ENCODE measurements at regions not wholly inside any gene's neighbourhood (a gene's known extent, or its start where the extent isn't known, plus 50 kb on each side); places are given as distances from the start of the nearest gene placed in this dataset.

GRCh38 chr7:131016230-131016629, 282.2 kb upstream of the KLF14 start:
- peaks cover 0 to 7% (median 0%) of the 10 kb centered on the region in 3 donors for H3K36me3 ChIP-seq
- no peaks in the 10 kb centered on the region for H3K27me3 ChIP-seq
- H3K27ac ChIP-seq = no peak overlapping the region
- H3K4me1 ChIP-seq = peaks cover 0 to 90% (median 68%) of the 10 kb centered on the region in 4 donors
- no peak for TF ChIP-seq CTCF (IDR thresholded peaks at IDR 0.05)
- no peak for DNase-seq
- no peaks in the 10 kb centered on the region for H3K9me3 ChIP-seq
- no peak overlapping the region for H3K4me3 ChIP-seq
- intact Hi-C loops (cut with DNase I; ENCODE audit: low total_unique reads) = no loop called here

- intact Hi-C loops (cut with DNase I; ENCODE audit: low total_unique reads) = no loop called here
- DNase-seq = no peak
- Histone ChIP-seq H3K4me1 (peaks cover 0 to 84% (median 53%) of the 10 kb centered on the region in 4 donors), H3K27me3 (no peaks in the 10 kb centered on the region), H3K36me3 (peaks cover 0 to 18% (median 9%) of the 10 kb centered on the region in 3 donors), H3K27ac (no peak overlapping the region), H3K4me3 (no peak overlapping the region), H3K9me3 (no peaks in the 10 kb centered on the region)
- TF ChIP-seq CTCF (IDR thresholded peaks at IDR 0.05) = no peak
Observed at GRCh38 chr7:131019351-131019750, 285.3 kb upstream of the KLF14 start.

- Histone ChIP-seq H3K9me3 (no peaks in the 10 kb centered on the region), H3K27me3 (no peaks in the 10 kb centered on the region), H3K36me3 (peaks cover 0 to 18% (median 9%) of the 10 kb centered on the region in 3 donors), H3K27ac (no peak overlapping the region), H3K4me3 (no peak overlapping the region), H3K4me1 (peaks cover 0 to 86% (median 49%) of the 10 kb centered on the region in 4 donors)
- intact Hi-C loops (cut with DNase I; ENCODE audit: low total_unique reads) = no loop called here
- DNase-seq = no peak
- TF ChIP-seq CTCF (IDR thresholded peaks at IDR 0.05) = no peak
Observed at GRCh38 chr7:131020759-131021261, 286.8 kb upstream of the KLF14 start.

- intact Hi-C loops (cut with DNase I; ENCODE audit: low total_unique reads) = no loop called here
- Histone ChIP-seq H3K36me3 (peaks cover 0 to 18% (median 9%) of the 10 kb centered on the region in 3 donors), H3K27me3 (no peaks in the 10 kb centered on the region), H3K9me3 (no peaks in the 10 kb centered on the region), H3K27ac (no peak overlapping the region), H3K4me3 (no peak overlapping the region), H3K4me1 (peaks cover 0 to 86% (median 46%) of the 10 kb centered on the region in 4 donors)
- DNase-seq = no peak
- TF ChIP-seq CTCF (IDR thresholded peaks at IDR 0.05) = no peak
Observed at GRCh38 chr7:131021460-131021859, 287.5 kb upstream of the KLF14 start.

- H3K4me3 ChIP-seq = no peak overlapping the region
- no peaks in the 10 kb centered on the region for H3K27me3 ChIP-seq
- no peaks in the 10 kb centered on the region for H3K9me3 ChIP-seq
- H3K4me1 ChIP-seq = peaks cover 0 to 86% (median 45%) of the 10 kb centered on the region in 4 donors
- H3K36me3 ChIP-seq = peaks cover 0 to 16% (median 9%) of the 10 kb centered on the region in 3 donors
- no peak for DNase-seq
- no peak for TF ChIP-seq CTCF (IDR thresholded peaks at IDR 0.05)
- H3K27ac ChIP-seq = no peak overlapping the region
- intact Hi-C loops (cut with DNase I; ENCODE audit: low total_unique reads) = no loop called here
Observed at GRCh38 chr7:131021902-131022301, 287.9 kb upstream of the KLF14 start.
